DMS79 treated with DMSO at 0.1 percent for 48 hours (cell line): ENCODE measurements at regions not wholly inside any gene's neighbourhood (a gene's known extent, or its start where the extent isn't known, plus 50 kb on each side); places are given as distances from the start of the nearest gene placed in this dataset.

Experiments
- DNase-seq: peaks from one replicate; lab custom pipeline; 2025; lab: John Stamatoyannopoulos, UW

DNA sequence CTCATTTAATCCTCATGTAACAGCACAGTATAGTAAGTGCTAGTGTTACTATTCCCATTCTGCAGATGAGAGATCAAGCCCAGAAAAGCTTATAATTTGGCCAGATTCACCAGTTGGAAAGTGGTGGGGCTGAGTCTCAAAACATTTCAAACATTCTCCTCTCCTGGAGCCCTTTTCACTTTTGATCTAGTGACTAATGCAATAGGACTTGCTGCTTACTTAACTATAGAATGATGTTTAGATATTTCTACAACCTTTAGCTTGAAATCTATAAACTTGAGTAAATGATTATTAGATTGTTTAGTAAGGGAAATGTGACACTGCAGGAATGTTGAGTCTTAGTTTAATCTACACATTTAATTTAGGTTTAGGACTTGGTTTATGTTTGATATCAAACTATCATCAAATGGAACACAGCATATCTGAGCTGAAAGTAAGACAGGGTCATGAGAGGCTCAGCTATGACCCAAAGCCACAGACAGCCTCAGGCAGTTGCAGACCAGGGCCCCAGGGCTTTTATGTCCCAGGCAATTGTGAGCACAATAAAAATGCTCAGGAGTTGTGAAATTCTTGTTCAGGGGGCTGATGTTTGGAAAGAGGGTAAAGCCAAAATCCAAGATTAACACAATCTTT lies 199.5 kb upstream of the HS3ST1 start:
- no peak for DNase-seq

DNA sequence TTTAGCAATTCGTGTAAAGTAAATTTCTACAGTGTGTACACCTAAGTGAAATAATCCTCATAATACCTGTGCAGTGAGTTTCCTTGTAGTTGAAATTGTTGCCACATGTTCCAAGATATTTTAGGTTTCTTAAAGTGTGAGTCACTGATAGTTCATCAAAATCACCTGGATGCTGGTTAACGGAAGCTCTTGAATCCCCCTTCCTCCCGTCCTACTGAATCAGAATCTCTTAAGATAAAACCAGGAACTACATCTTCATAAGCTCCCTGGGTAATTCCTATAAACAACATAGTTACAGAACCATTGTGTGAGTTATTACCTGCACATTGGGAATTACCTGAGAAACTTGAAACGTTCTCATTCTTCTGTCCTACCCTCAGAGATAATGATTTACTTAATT lies 197.4 kb upstream of the HS3ST1 start:
- DNase-seq = no peak

DNA sequence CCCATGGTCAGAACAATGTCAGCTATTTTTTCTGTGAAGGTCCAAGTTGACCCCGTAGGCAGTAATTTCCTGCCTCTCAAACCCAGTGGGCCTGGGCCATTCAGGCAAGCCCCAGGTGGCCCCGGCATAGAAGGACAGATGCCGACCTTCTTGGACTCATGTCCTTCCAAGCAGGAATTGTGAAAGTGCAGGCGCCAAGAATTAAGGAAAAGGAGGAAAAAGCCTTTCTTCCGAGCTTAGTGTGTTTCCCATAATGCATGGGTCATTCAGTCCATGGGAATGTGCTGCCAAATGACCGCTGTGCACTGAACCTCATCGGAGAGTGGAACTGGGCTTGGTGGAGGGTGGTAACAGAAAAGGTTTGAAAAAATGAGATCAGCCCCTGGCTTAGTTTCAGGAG lies 196.5 kb upstream of the HS3ST1 start:
- no peak for DNase-seq

DNA sequence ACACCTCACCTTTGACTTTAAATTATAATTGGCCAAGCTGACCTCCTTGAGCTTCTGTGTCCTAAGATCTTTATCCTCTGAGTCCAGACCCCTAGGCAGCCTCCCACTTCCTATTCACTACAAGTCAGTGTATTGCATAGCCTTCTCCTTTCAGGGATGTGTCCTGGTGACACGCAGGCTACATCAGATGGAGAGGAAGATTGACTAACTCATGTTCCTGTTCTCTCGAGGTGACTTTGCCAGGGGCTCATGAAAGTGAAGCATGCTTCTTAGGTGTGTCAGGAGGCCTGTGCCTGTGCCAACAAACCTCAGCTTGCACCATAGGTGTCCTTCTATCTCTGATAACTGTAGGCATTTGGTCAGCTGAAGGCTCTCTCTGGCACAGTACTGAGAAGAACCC lies 195.7 kb upstream of the HS3ST1 start:
- no peak for DNase-seq

DNA sequence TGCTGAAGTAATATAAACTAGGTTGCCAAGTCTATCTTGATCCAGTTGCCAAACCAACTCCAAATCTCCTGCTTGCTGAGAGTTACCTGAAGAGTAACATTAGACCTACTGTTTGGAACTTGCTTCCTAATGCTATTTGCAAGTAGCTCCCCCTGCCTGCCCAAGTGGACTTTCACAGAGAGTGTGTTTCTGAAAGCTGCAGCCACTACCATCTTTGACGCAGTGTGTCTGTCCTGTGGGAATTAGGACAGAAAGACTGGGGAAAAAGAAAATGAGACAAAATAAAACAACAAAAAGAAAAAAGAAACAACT lies 195.0 kb upstream of the HS3ST1 start:
- DNase-seq = no peak

DNA sequence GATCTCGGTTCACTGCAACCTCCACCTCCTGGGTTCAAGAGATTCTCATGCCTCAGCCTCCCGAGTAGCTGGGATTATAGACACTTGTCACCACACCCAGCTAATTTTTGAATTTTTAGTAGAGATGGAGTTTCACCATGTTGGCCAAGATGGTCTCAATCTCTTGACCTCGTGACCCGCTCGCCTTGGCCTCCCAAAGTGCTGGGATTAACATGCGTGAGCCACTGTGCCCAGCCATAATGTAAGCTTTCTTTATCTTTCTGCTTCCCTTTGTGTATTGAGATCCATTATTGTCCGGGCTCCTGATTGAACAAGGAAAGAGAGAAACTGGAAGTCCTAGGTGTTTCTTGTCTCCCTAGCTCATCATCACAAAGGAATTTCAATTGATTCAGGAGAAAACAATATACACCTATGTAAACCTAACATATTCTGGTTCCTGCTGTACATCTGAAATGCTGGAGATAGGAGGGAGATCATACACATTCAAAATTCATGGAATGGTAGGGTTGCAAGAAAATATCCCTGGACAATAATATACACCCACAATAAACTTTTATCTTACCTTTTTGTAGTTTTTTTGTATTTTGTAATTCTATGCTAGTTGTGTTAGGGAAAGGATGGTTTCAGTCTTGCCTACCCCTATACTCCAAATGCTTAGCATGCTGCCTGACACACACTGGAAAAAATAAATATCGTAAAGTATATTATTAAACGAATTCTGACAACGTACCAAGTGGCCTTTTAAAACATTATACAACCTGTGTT lies 194.4 kb upstream of the HS3ST1 start:
- DNase-seq = no peak

DNA sequence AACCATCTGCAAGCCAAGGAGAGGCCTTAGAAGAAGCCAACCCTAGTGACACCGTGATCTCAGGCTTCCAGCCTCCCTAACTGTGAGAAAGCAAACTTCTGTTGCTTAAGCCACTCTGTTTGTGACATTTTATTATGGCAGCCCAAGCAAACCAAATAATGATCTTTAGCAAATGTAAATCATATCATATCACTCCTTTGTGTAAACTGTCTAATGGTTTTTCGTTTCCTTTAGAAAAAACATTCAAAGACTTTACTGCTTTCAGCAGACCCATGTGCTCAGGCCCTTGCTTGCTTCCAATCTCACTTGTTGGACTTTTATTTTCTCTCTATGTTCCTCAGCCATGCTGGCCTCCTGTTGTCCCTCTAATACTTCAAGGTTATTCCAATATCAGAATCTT lies 192.2 kb upstream of the HS3ST1 start:
- DNase-seq = no peak

DNA sequence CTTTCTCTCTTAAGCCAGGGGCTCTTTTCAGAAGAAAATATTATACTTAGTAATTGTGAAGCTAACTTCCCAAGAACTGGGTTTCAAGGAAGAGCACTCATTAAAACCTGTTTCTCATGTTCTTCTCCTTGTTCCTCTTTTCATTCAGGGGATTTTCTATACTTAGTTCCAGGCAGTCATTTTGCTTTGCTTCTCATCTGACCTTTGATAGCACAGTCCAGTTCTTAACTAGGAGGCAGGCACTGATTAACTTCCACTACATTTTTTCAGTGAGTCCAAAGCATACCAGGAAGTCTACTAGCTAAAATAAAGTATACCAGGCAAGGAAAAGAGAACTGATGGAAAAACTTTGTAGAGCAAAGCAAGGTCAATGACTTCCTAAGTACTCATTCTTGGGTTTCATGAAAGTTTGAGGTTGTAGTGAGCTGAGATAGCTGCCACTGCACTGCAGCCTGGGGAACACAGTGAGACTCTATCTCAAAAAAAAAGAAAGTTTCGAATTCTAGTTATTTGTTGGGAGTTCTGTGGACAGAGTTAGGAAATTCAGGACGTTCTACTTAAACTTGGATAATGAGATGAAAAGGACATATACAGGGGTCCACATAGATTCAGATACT lies 190.1 kb upstream of the HS3ST1 start:
- DNase-seq = no peak

DNA sequence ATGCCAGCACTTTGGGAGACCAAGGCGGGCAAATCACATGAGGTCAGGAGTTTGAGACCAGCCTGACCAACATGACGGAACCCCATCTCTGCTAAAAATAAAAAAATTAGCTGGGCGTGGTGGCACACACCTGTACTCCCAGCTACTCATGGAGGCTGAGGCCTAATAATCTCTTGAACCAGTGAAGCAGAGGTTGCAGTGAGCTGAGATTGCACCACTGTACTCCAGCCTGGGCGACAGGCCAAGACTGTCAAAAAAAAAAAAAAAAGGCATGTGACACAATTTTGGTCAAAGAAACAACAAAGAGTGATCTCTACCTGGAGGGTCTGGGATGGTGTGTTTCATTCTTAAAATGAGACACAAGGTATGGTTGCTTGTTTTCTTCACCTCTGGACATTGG lies 188.2 kb upstream of the HS3ST1 start:
- DNase-seq = no peak

DNA sequence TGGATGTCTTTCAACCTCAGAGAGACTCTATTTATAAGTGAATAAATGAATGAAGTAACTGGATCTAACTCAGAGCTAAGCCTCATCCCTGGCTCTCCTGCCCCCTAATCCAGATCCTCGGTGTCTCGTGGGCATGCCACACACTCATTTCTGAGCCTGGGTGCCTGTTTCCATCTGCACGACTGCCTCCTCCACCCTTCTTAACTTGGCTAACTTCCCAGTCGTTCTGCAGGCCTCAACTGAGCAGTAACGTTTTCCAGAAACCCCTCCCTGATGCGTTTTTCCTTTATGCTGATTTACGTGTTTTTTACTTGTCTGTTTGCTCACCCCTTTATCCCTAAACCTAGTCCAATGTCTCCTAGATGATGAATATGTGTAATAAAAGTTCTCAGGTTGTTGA lies 186.9 kb upstream of the HS3ST1 start:
- no peak for DNase-seq

DNA sequence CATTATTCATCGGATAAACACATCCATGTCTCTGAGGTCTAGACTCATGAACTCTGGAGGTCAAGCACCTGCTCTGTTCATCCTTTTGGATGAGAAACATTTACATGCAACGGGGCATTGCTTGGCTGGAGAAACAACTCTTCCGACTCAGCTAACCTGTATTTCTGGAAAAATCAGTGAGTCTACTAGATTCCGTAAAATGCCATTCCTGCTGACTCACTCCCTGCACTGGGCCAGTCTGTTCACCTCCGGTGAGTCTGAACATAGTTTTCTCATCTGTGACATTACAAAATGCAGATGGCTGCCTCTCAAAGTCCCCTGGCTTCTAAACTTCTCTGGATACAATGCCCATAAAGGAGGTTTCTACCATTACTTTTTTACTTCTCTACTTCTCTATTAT lies 185.7 kb upstream of the HS3ST1 start:
- DNase-seq = no peak

DNA sequence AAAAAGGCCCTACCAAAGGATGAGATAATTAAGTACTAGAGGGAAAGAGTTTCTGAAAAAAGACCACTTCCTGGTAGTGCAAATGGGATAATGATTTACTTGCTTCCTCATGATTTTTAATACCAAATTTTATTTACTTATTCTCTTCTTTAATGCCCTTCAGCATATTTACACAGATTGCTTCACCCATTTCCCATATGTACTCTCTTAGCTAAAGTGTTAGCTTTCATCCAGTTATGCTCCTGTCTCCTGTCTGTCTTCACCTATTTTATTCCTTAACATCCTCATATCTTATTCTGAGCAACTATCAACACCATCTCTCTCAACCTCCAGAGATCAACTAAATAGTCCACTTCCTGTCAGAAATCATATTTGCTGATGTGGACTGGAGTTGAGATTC lies 183.2 kb upstream of the HS3ST1 start:
- DNase-seq = no peak

DNA sequence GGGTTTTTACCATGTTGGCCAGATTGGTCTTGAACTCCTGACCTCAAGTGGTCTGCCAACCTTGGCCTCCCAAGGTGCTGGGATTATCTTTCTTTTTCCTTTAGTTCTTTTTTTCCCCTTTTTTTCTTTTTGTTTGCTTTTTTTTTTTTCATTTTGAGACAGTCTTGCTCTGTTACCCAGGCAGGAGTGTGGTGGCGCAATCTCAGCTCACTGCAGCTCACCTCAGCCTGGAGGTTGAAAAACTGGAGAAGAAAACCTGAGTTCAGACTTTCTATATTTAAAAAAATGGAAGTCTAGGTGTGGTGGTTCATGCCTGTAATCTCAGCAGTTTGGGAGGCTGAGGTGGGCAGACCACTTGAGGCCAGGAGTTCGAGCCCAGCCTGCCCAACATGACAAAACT lies 181.1 kb upstream of the HS3ST1 start:
- no peak for DNase-seq

DNA sequence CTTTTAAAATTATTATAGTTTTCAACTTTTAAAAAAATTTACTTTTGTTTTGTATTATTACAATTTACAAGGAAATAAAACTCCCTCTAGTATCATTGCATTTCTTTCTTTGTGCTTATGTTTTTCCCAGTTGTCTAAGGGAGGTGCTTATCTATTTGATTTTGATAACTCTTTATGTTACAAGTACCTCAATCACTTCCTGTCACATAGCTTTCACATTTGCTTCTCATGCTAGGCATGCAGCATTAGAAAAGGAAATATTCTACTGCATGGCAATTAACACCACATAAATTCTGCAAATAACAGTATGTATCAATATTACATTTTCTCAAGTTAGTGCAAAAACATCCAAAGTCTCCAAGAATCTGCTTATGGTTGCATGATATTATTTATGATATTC lies 180.3 kb upstream of the HS3ST1 start:
- DNase-seq = no peak

DNA sequence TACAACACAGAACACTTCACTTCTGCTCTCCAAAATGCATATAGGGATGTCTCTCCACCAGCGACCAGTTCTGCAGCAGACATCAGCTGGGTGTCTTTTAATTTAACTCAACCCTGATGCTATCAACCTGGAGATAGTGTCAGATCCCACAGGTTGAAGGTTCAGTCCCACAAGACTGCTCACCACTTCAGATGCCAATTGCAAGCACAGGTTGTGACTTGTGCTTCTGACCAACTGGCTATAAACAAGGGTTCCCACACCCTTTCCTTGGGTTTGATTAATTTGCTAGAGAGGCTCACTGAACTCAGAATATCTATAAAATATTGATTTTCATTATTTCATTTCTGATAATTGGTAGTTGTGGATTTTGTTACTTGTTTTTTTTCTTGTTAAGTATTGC lies 177.4 kb upstream of the HS3ST1 start:
- no peak for DNase-seq

DNA sequence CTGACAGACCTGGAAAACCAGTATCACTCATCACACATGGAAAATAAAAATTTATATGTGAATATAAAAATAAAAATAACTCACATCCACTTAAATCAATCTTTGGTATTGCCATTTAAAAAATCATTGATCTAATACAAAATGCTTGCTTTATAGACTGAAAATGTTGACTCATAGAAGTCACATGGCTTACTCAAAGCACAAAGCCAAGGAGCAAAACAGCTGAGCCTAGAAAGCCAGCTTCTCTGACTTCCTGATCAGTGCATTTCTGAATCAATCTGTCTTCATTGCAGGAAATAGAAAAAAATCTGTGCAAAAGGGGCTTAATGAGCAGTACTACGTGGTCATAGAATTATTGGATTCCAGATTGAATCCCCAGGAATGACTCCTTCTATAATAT lies 176.9 kb upstream of the HS3ST1 start:
- DNase-seq = no peak

DNA sequence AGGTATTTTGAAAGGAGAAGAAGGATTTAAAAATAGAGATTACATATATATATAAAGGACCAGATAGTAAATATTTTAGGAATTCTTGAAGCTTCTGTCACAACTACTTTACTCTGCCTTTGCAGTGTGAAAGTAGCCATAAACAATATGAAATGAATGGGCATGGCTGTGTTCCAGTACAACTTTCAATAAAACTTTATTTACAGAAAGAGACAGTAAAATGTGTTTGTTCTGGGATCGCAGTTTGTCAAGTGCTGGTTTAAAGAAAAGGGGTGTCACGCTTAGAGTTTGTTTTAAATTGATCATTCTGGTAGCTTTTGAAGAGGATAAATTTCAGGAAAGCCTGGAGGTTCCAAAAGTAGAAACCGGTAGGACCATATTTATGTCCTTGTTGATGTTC lies 176.1 kb upstream of the HS3ST1 start:
- no peak for DNase-seq

DNA sequence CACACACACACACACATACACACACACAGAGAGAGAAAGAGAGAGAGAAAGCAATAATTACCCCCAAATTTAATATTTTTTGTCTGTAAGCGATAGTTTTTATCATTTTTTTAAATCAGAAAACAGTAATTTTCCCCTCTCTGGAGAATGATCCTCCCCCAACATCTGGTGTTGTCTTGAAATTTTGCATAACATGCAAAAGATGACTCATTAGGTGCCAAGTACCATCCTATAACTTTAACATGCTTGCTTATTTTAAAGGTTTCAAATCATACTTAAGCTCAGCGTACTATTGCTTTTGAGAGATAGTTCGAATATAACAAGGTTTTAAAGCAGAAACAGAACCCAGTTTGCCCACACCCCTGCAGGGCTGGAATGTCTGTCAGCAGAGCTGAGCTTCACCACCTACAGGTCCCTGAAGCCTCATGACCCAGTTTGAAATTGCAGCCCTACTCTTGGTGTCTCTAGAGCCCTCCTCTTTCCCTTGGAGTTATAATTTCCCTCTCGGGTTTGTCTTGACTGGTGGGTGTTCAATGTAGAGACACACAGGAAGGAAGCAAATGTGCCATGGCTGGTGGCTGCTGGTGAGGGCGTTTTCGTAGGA lies 175.0 kb upstream of the HS3ST1 start:
- no peak for DNase-seq

DNA sequence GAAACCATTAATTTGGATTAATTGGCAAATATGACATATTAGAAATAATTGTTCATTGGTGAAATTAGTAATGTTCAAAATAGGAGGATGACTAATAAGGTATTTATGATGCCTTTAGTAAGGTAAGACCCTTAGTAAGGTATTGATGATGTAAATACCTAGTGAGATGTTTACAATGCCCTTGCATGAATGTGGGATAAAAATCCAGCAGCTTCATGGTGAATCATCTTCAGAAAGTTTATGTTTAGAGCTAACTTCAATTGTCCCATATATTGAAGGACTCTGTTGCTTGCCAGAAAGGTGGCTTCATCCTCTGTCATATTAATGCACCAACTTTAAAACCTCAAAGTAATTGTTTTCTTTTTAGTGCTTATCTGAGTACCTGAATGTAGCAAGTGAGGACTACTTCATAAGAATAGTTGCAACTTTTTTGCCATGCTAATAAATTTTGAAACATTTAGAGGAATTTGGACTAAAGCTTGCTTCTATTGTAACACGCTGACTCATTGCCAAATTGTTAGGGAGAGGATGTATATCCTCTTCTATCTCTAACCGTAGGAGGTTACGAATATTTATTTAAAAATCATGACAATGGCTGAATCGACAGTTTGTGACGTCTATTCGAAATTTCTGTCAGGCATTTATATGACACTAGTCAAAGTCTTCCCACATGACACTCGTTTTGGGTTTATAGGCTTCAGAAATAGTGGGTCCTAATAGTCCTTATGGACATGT lies 174.1 kb upstream of the HS3ST1 start:
- DNase-seq = no peak

DNA sequence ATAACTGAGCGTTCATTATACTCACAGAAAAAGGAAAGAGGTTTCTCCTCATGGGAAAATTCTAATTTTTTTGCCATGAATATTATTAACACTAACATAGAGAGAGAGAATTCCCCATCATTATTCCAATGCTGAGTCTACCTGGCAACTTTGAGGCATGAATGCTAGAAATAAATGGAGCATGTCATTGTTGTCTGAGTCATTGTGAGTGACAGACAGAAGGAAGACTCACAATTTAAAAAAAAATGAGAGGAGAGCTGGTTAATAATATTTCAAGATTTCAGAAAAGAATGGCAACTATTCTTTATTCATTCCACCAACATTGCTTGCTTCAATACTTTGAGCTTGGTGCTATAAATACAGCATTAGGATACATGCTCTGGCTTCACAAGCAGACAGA lies 170.4 kb upstream of the HS3ST1 start:
- DNase-seq = no peak

DNA sequence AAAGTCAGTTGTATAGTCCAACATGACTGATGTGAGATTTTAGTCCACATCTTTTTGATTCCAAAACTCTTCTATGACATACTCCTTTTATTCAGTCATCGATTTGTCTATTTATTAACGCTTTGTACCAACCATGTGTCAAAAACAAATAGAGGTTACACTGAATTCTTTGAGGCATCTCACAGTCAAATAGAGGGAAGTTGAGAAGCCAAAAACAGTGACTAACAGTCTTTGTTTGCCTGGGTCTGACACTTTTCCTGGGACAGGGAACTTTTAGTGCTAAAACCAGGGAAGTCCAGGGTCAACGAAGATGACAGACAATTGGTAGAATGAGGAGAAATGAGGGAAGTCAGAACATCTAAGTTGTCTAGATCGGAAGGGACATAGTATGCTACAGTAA lies 169.9 kb upstream of the HS3ST1 start:
- no peak for DNase-seq

DNA sequence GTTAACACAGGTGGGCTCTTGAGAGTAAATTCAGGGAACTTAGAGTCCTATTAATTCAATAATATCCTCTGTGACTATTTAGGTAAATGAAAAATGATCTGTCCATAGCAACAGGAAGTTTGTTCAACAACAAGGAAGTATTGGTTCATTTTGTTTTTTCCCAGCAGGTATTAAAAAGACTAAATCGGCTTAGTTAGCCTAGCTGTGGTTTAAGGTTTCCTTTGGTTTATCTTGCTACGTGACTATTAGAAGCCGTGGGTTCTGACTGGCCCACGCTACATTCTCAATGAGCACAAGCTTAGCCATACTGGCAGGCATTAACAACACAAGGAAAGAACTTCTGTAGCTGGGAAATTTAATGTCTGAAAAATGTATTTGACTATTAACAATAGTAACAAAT lies 168.8 kb upstream of the HS3ST1 start:
- DNase-seq = no peak

DNA sequence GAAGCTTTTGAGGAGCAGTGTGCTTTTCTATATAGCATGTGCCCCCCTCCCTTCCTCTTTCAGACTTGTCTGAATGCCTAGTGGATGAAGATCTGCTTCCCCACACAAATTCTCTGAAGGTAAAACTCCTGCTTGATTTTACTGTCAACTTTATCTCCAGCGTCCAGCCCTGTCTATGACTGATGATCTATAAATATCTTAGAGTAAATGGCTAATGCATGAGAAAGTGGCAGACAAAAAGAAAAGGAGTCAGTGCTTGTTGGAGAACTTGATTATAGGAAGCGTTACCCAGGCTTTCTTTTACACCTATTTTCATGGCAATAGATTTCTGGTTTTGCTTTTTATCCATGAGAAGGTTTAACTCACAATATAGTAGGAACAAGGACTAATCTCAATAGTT lies 168.3 kb upstream of the HS3ST1 start:
- DNase-seq = no peak
